ENCODE measurements at regions not wholly inside any gene's neighbourhood (a gene's known extent, or its start where the extent isn't known, plus 50 kb on each side); places are given as distances from the start of the nearest gene placed in this dataset.

- no peak overlapping the region for H3K4me3 ChIP-seq
- intact Hi-C loops (cut with DNase I; ENCODE audit: low total_unique reads): no loop called here
- TF ChIP-seq POLR2AphosphoS5 (IDR thresholded peaks at IDR 0.05) (no peak), POLR2A (IDR thresholded peaks at IDR 0.05) (no peak), CTCF (IDR thresholded peaks at IDR 0.05) (no peak), EP300 (IDR thresholded peaks at IDR 0.05) (no peak)
- DNase-seq: no peak
- H3K36me3 ChIP-seq: no peaks in the 10 kb centered on the region
- H3K27me3 ChIP-seq: no peaks in the 10 kb centered on the region
- no peaks in the 10 kb centered on the region for H3K4me1 ChIP-seq
- WGBS, 5 donors: 86 to 93% (median 89%) methylated on average over 4 of the region's 4 CpGs
- peaks cover 0 to 11% (median 0%) of the 10 kb centered on the region in 4 donors for H3K9me3 ChIP-seq
- no peak overlapping the region for H3K27ac ChIP-seq
Measured at GRCh38 chr7:68518060-68518459, 1080.2 kb upstream of the AUTS2 start.

- H3K27me3 ChIP-seq: no peaks in the 10 kb centered on the region
- DNase-seq: no peak
- TF ChIP-seq EP300 (IDR thresholded peaks at IDR 0.05): no peak
- no peak for TF ChIP-seq CTCF (IDR thresholded peaks at IDR 0.05)
- TF ChIP-seq POLR2A (IDR thresholded peaks at IDR 0.05): no peak
- no peak for TF ChIP-seq POLR2AphosphoS5 (IDR thresholded peaks at IDR 0.05)
- WGBS, 5 donors: 70 to 82% (median 76%) methylated on average over 3 of the region's 3 CpGs
- peaks cover 0 to 26% (median 3%) of the 10 kb centered on the region in 4 donors for H3K9me3 ChIP-seq
- no peak overlapping the region for H3K27ac ChIP-seq
- H3K36me3 ChIP-seq: no peaks in the 10 kb centered on the region
- H3K4me3 ChIP-seq: no peak overlapping the region
- no peaks in the 10 kb centered on the region for H3K4me1 ChIP-seq
- intact Hi-C loops (cut with DNase I; ENCODE audit: low total_unique reads): no loop called here
Measured at GRCh38 chr7:68524126-68524525, 1074.1 kb upstream of the AUTS2 start.

- H3K4me3 ChIP-seq: no peak overlapping the region
- no peak for DNase-seq
- peaks cover 0 to 17% (median 6%) of the 10 kb centered on the region in 4 donors for H3K9me3 ChIP-seq
- no peaks in the 10 kb centered on the region for H3K36me3 ChIP-seq
- no peaks in the 10 kb centered on the region for H3K4me1 ChIP-seq
- H3K27me3 ChIP-seq: no peaks in the 10 kb centered on the region
- intact Hi-C loops (cut with DNase I; ENCODE audit: low total_unique reads): no loop called here
- TF ChIP-seq CTCF (IDR thresholded peaks at IDR 0.05) (no peak), EP300 (IDR thresholded peaks at IDR 0.05) (no peak)
- WGBS, 5 donors: 89 to 97% (median 93%) methylated on average over 4 of the region's 4 CpGs
- no peak overlapping the region for H3K27ac ChIP-seq
Measured at GRCh38 chr7:68529221-68529620, 1069.1 kb upstream of the AUTS2 start.

- Histone ChIP-seq H3K4me3 (no peak overlapping the region), H3K9me3 (no peaks in the 10 kb centered on the region), H3K36me3 (no peaks in the 10 kb centered on the region), H3K27ac (no peak overlapping the region), H3K4me1 (no peaks in the 10 kb centered on the region), H3K27me3 (peaks cover 0 to 3% (median 0%) of the 10 kb centered on the region in 3 donors)
- intact Hi-C loops (cut with DNase I; ENCODE audit: low total_unique reads): no loop called here
- WGBS, 5 donors: 87 to 96% (median 92%) methylated on average over 7 to 22 of the region's 22 CpGs
- no peak for DNase-seq
- TF ChIP-seq POLR2A (IDR thresholded peaks at IDR 0.05): no peak
- no peak for TF ChIP-seq EP300 (IDR thresholded peaks at IDR 0.05)
- no peak for TF ChIP-seq CTCF (IDR thresholded peaks at IDR 0.05)
- no peak for TF ChIP-seq POLR2AphosphoS5 (IDR thresholded peaks at IDR 0.05)
Measured at GRCh38 chr7:68535266-68535665, 1063.0 kb upstream of the AUTS2 start.
